ENCODE measurements at regions not wholly inside any gene's neighbourhood (a gene's known extent, or its start where the extent isn't known, plus 50 kb on each side); places are given as distances from the start of the nearest gene placed in this dataset.

DNA sequence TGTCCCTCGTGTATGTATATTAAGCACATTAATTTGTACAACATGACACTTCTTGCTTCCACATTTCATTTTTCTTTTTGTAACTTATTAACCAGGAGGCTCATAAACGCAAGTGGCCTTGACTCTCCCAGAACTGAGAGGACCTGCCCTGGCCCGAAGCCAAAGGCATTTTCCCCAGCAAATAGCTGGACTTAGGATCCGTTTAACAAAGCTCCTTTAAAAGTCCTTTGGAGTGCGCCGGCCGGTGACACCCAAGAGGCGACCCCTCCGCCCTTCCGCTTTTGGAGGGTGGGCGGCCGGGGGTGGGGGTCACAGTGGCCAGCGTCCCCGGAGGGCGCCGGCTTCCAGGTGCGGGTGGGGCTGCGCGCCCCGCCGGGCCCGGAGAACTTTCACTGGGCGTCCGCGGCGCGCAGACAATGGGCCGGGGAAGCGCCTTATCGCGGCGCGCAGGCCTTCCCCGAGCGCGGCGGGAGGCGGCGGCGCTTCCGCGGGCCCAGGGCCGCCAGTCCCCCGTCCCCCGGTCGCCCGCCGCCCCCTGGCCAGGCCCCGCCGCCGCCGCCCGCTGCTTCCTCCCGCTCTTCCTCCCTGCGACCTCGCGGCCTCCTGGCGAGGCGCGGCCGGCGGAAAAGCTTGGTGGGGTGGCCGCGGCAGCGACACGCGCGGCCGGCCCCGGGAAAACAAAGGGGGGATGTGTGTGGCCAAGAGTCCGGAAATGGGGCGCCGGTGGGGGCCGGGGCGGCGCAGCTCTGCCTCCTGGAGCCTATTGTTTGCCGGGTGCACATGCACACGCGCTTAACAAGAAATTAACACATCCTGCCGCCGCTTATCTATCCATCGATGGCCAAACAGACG, 613.4 kb downstream of the MCTP2 start:
- H3K79me2 ChIP-seq (ENCODE audit: low read length): no peaks in the 10 kb centered on the region
- no peak overlapping the region for H3K4me3 ChIP-seq (ENCODE audit: low read length)
- no peak for DNase-seq
- no peaks in the 10 kb centered on the region; the same call in 1 of the 2 replicates for H3K9me3 ChIP-seq (ENCODE audit: low read length)
- no peaks in the 10 kb centered on the region for H3K36me3 ChIP-seq (ENCODE audit: insufficient read depth, low read length)
- no peaks in the 10 kb centered on the region for H3K4me1 ChIP-seq (ENCODE audit: low read length)
- no peak overlapping the region for H3K9ac ChIP-seq (ENCODE audit: low read length)
- no peak overlapping the region for H3K4me2 ChIP-seq (ENCODE audit: low read depth, low read length, poor library complexity, severe bottlenecking)
- H3K9me2 ChIP-seq (replicated peaks; ENCODE audit: insufficient read depth, low read length): no peaks in the 10 kb centered on the region
- H2AFZ ChIP-seq (ENCODE audit: low read length): no peak overlapping the region
- H3K27me3 ChIP-seq (ENCODE audit: low read length): no peaks in the 10 kb centered on the region
- no peak overlapping the region for H3K27ac ChIP-seq (ENCODE audit: low read length)
- H4K20me1 ChIP-seq (ENCODE audit: insufficient read depth, low read depth, low read length): no peaks in the 10 kb centered on the region

DNA sequence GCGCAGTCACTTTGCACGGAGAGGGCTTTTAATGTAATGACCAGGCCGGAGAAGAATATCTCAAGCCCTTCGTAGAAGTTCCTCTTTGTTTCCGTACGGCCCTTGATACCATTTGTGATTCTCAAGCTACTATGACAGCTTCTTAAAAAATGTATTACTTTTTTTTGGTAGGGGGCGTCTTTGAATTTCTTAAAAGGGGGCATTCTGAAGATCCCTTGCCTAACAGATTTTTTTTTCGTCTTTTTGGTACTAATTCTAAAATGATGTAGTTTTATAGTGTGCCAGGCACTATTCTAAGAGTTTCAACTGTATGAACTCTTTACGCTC, 614.0 kb downstream of the MCTP2 start:
- Histone ChIP-seq H3K27ac (ENCODE audit: low read length) (no peak overlapping the region), H3K9ac (ENCODE audit: low read length) (no peak overlapping the region), H2AFZ (ENCODE audit: low read length) (no peak overlapping the region), H3K79me2 (ENCODE audit: low read length) (no peaks in the 10 kb centered on the region), H3K4me3 (ENCODE audit: low read length) (no peak overlapping the region), H3K4me1 (ENCODE audit: low read length) (no peaks in the 10 kb centered on the region), H3K27me3 (ENCODE audit: low read length) (no peaks in the 10 kb centered on the region), H3K9me2 (replicated peaks; ENCODE audit: insufficient read depth, low read length) (no peaks in the 10 kb centered on the region), H3K4me2 (ENCODE audit: low read depth, low read length, poor library complexity, severe bottlenecking) (no peak overlapping the region), H4K20me1 (ENCODE audit: insufficient read depth, low read depth, low read length) (no peaks in the 10 kb centered on the region), H3K36me3 (ENCODE audit: insufficient read depth, low read length) (no peaks in the 10 kb centered on the region), H3K9me3 (ENCODE audit: low read length) (no peaks in the 10 kb centered on the region; the same call in 1 of the 2 replicates)
- DNase-seq: no peak

DNA sequence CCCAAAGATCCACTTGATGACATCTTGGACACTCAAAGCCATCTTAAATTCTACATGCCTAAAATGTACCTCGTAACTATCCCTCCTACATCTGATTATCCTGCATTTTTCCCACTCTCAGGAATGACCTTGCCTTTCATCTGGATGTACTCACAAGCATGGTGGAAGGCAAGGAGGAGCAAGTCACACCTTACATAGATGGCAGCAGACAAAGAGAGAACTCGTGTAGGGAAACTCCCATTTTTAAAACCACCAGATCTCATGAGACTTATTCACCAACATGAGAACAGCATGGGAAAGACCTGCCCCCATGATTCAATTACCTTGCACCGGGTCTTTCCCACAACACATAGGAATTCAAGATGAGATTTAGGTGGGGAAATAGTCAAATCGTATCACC, 616.0 kb downstream of the MCTP2 start:
- H3K9me3 ChIP-seq (ENCODE audit: low read length): no peaks in the 10 kb centered on the region; the same call in 1 of the 2 replicates
- no peaks in the 10 kb centered on the region for H3K9me2 ChIP-seq (replicated peaks; ENCODE audit: insufficient read depth, low read length)
- H2AFZ ChIP-seq (ENCODE audit: low read length): no peak overlapping the region

DNA sequence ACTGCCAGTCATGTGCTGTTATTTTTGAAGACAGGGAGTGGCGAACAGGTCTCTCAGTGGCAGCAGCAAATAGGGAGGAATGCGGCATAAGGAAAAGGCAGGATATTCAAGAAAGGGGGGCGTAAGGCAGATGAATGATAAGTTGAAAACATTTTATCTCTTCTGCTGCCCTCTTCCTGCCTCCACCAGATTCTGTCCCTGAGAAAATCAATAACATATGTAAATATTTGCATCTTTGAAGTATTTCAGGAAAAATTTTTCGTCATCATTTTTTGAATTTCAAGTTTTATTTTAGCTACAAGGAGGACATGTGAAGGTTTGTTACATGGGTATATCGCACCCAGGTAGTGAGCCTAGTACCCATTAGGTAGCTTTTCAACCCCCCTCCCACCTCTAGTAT, 616.7 kb downstream of the MCTP2 start:
- H3K9ac ChIP-seq (ENCODE audit: low read length): no peak overlapping the region
- H3K9me2 ChIP-seq (replicated peaks; ENCODE audit: insufficient read depth, low read length): no peaks in the 10 kb centered on the region

More for the DNA sequence above, 616.0 kb downstream of the MCTP2 start:
- DNase-seq: no peak
- no peaks in the 10 kb centered on the region for H4K20me1 ChIP-seq (ENCODE audit: insufficient read depth, low read depth, low read length)
- no peaks in the 10 kb centered on the region for H3K36me3 ChIP-seq (ENCODE audit: insufficient read depth, low read length)
- H3K4me1 ChIP-seq (ENCODE audit: low read length): no peaks in the 10 kb centered on the region
- H3K9ac ChIP-seq (ENCODE audit: low read length): no peak overlapping the region
- no peak overlapping the region for H3K4me2 ChIP-seq (ENCODE audit: low read depth, low read length, poor library complexity, severe bottlenecking)
- no peaks in the 10 kb centered on the region for H3K79me2 ChIP-seq (ENCODE audit: low read length)
- no peak overlapping the region for H3K4me3 ChIP-seq (ENCODE audit: low read length)
- no peak overlapping the region for H3K27ac ChIP-seq (ENCODE audit: low read length)
- no peaks in the 10 kb centered on the region for H3K27me3 ChIP-seq (ENCODE audit: low read length)

DNA sequence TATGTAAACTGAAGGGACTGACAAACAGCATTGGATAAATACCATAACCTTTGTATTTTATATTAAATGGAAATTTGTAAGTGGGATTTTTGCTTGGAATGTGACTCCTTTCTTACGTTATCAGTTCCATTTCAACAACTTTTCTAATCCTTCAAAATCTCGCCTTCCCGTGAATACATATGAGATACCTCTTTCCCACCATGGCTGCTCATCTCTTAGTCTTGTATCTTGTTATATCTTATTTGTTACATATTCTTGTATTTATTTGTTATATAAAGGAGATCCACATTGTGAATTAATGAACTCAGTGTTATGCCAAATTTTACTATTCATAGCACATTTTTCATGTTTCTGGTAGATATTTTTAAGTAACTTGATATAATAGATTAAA, 623.7 kb downstream of the MCTP2 start:
- Histone ChIP-seq H4K20me1 (ENCODE audit: insufficient read depth, low read depth, low read length) (no peaks in the 10 kb centered on the region), H3K9me3 (ENCODE audit: low read length) (peaks cover 3% of the 10 kb centered on the region; the same call in 1 of the 2 replicates), H3K27me3 (ENCODE audit: low read length) (no peaks in the 10 kb centered on the region), H2AFZ (ENCODE audit: low read length) (no peak overlapping the region), H3K9ac (ENCODE audit: low read length) (no peak overlapping the region), H3K4me2 (ENCODE audit: low read depth, low read length, poor library complexity, severe bottlenecking) (no peak overlapping the region), H3K4me3 (ENCODE audit: low read length) (no peak overlapping the region), H3K27ac (ENCODE audit: low read length) (no peak overlapping the region), H3K36me3 (ENCODE audit: insufficient read depth, low read length) (no peaks in the 10 kb centered on the region), H3K4me1 (ENCODE audit: low read length) (no peaks in the 10 kb centered on the region), H3K79me2 (ENCODE audit: low read length) (no peaks in the 10 kb centered on the region), H3K9me2 (replicated peaks; ENCODE audit: insufficient read depth, low read length) (no peaks in the 10 kb centered on the region)
- no peak for DNase-seq

More for the DNA sequence above, 616.7 kb downstream of the MCTP2 start:
- H3K27ac ChIP-seq (ENCODE audit: low read length): no peak overlapping the region
- H3K4me3 ChIP-seq (ENCODE audit: low read length): no peak overlapping the region
- no peak for DNase-seq
- no peaks in the 10 kb centered on the region; the same call in 1 of the 2 replicates for H3K9me3 ChIP-seq (ENCODE audit: low read length)
- H3K27me3 ChIP-seq (ENCODE audit: low read length): no peaks in the 10 kb centered on the region
- no peaks in the 10 kb centered on the region for H4K20me1 ChIP-seq (ENCODE audit: insufficient read depth, low read depth, low read length)
- no peak overlapping the region for H3K4me2 ChIP-seq (ENCODE audit: low read depth, low read length, poor library complexity, severe bottlenecking)
- H3K36me3 ChIP-seq (ENCODE audit: insufficient read depth, low read length): no peaks in the 10 kb centered on the region
- no peak overlapping the region for H2AFZ ChIP-seq (ENCODE audit: low read length)
- no peaks in the 10 kb centered on the region for H3K4me1 ChIP-seq (ENCODE audit: low read length)
- H3K79me2 ChIP-seq (ENCODE audit: low read length): no peaks in the 10 kb centered on the region

DNA sequence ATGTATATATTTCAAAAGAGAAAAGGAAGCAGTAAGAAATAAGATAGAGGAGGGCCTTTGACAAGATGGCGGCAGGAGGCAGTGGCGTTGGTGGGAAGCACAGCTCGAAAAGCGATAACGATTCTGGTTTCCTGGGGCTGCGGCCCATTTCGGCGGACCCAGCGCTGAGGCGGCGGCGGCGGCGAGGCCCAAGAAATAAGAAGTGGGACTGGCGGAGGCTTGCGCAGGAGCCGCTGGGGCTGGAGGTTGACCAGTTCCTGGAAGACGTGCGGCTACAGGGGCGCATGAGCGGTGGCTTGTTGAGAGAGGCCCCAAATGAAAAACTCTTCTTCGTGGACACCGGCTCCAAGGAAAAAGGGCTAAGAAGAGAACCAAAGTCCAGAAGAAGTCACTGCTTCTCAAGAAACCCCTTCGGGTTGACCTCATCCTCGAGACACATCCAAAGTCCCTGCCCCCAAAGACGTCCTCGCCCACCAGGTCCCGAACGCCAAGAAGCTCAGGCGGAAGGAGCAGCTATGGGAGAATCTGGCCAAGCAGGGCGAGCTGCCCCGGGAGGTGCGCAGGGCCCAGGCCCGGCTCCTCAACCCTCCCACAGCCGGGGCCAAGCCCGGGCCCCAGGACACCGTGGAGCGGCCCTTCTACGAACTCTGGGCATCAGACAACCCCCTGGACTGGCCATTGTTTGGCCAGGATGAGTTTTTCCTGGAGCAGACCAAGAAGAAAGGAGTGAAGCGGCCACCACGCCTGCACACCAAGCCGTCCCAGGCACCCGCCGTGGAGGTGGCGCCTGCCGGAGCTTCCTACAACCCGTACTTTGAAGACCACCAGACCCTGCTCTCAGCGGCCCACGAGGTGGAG, 624.3 kb downstream of the MCTP2 start:
- no peaks in the 10 kb centered on the region for H3K9me2 ChIP-seq (replicated peaks; ENCODE audit: insufficient read depth, low read length)
- H3K36me3 ChIP-seq (ENCODE audit: insufficient read depth, low read length): no peaks in the 10 kb centered on the region
- H2AFZ ChIP-seq (ENCODE audit: low read length): no peak overlapping the region
- no peaks in the 10 kb centered on the region for H4K20me1 ChIP-seq (ENCODE audit: insufficient read depth, low read depth, low read length)
- H3K4me2 ChIP-seq (ENCODE audit: low read depth, low read length, poor library complexity, severe bottlenecking): no peak overlapping the region
- DNase-seq: no peak
- no peak overlapping the region for H3K4me3 ChIP-seq (ENCODE audit: low read length)
- H3K27ac ChIP-seq (ENCODE audit: low read length): no peak overlapping the region
- no peaks in the 10 kb centered on the region for H3K4me1 ChIP-seq (ENCODE audit: low read length)
- H3K27me3 ChIP-seq (ENCODE audit: low read length): no peaks in the 10 kb centered on the region
- no peak overlapping the region for H3K9ac ChIP-seq (ENCODE audit: low read length)
- no peaks in the 10 kb centered on the region for H3K79me2 ChIP-seq (ENCODE audit: low read length)
- H3K9me3 ChIP-seq (ENCODE audit: low read length): peaks cover 3% of the 10 kb centered on the region; the same call in 1 of the 2 replicates

DNA sequence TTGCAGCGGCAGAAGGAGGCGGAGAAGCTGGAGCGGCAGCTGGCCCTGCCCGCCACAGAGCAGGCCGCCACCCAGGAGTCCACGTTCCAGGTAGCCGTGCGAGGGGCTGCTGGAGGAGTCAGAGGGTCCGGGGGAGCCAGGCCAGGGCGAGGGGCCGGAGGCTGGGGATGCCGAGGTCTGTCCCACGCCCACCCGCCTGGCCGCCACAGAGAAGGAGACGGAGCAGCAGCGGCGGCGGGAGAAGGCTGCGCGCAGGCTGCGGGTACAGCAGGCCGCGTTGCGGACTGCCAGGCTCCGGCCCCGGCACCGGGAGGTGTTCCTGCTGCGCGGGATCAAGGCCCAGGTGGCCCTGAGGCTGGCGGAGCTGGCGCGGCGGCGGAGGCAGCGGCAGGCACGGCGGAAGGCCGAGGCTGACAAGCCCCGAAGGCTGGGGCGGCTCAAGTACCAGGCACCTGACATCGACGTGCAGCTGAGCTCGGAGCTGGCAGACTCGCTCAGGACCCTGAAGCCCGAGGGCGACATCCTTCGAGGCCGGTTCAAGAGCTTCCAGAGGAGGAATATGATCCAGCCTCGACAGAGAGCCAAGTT, 625.0 kb downstream of the MCTP2 start:
- H3K9me2 ChIP-seq (replicated peaks; ENCODE audit: insufficient read depth, low read length): no peaks in the 10 kb centered on the region
- H3K79me2 ChIP-seq (ENCODE audit: low read length): no peaks in the 10 kb centered on the region
- H3K36me3 ChIP-seq (ENCODE audit: insufficient read depth, low read length): no peaks in the 10 kb centered on the region
- no peak overlapping the region for H3K27ac ChIP-seq (ENCODE audit: low read length)
- H2AFZ ChIP-seq (ENCODE audit: low read length): no peak overlapping the region
- no peak for DNase-seq
- peaks cover 3% of the 10 kb centered on the region; the same call in 1 of the 2 replicates for H3K9me3 ChIP-seq (ENCODE audit: low read length)
- no peak overlapping the region for H3K4me3 ChIP-seq (ENCODE audit: low read length)
- H3K4me2 ChIP-seq (ENCODE audit: low read depth, low read length, poor library complexity, severe bottlenecking): no peak overlapping the region
- H4K20me1 ChIP-seq (ENCODE audit: insufficient read depth, low read depth, low read length): no peaks in the 10 kb centered on the region
- no peaks in the 10 kb centered on the region for H3K4me1 ChIP-seq (ENCODE audit: low read length)
- H3K9ac ChIP-seq (ENCODE audit: low read length): no peak overlapping the region
- H3K27me3 ChIP-seq (ENCODE audit: low read length): no peaks in the 10 kb centered on the region

DNA sequence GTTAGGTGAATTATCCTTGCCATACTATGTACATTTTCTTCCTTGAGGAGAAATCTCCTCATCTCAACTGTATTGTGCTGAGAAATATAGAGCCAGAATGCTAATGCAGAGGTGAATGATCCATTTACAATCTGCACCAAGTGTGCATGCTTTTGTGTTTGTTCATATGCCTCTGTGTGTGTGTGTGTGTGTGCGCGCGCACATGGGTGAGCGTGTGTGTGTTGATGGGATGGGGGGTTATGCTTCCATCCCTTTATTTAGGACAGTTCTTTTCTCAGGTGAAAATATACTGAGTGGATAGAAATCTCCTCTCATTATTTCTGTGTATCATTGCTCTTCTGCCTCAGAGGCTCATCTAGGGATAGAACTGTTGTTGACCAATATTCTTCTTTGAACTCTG, 626.1 kb downstream of the MCTP2 start:
- Histone ChIP-seq H3K36me3 (ENCODE audit: insufficient read depth, low read length) (no peaks in the 10 kb centered on the region), H3K4me2 (ENCODE audit: low read depth, low read length, poor library complexity, severe bottlenecking) (no peak overlapping the region), H3K4me1 (ENCODE audit: low read length) (no peaks in the 10 kb centered on the region), H3K9me3 (ENCODE audit: low read length) (peaks cover 3% of the 10 kb centered on the region), H3K9me2 (replicated peaks; ENCODE audit: insufficient read depth, low read length) (no peaks in the 10 kb centered on the region), H3K4me3 (ENCODE audit: low read length) (no peak overlapping the region), H3K79me2 (ENCODE audit: low read length) (no peaks in the 10 kb centered on the region), H3K9ac (ENCODE audit: low read length) (no peak overlapping the region), H4K20me1 (ENCODE audit: insufficient read depth, low read depth, low read length) (no peaks in the 10 kb centered on the region), H3K27me3 (ENCODE audit: low read length) (no peaks in the 10 kb centered on the region), H2AFZ (ENCODE audit: low read length) (no peak overlapping the region), H3K27ac (ENCODE audit: low read length) (no peak overlapping the region)
- DNase-seq: no peak

Data from Karpas-422 (cell line).